ENCODE measurements at regions not wholly inside any gene's neighbourhood (a gene's known extent, or its start where the extent isn't known, plus 50 kb on each side); places are given as distances from the start of the nearest gene placed in this dataset.

DNA sequence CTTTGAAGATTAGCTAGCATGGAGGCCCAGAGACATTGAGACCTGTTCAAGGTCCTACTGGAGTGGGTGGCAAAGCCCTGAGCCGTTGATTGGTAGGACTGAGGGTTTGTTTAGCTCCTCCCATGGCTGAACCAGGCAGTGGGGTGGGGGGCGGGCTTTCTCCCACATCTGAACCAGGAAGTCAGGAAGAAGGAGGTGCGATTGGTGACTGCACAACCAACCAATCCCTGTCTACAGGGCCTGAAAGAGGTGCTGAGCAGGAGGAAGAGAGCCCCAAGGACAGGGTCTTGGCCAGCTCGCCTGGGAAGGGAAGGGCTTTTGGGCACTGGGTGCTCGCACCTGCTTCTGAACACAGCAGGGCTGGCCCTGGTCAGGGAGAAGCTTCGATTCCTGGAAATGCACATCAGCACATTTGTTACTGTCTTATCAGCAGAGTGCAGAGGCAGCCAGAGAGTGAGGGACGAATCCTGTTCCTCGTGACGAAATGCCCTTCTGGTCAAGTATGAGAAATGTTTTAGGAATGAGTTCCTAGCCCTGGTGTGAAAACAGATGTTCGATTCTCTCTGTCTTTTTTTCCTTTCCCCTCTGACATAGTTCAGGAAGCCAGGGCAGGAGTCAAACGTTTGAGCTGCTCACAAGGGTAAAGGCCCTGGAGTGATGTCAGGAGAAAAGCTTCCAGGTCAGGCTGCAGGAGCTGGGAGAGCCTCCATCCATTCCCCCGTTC lies 294.8 kb upstream of the KLF4 start:
- H3K4me1 ChIP-seq (ENCODE audit: control insufficient read depth in 4 of 4, insufficient read depth in 4 of 4, low read length in 3 of 4) = no peaks in the 10 kb centered on the region
- H3K36me3 ChIP-seq (ENCODE audit: control insufficient read depth in 4 of 4, insufficient read depth in 3 of 4, low read depth in 1 of 4, low read length in 3 of 4) = no peaks in the 10 kb centered on the region
- peak; percentile 73 for DNase-seq (ENCODE audit: low spot score)
- H3K9me3 ChIP-seq (ENCODE audit: control insufficient read depth in 4 of 4, low read length in 3 of 4) = no peaks in the 10 kb centered on the region
- H3K9ac ChIP-seq (ENCODE audit: low read depth in 1 of 2, low read length in 2 of 2) = no peak overlapping the region
- H3K27me3 ChIP-seq (ENCODE audit: control insufficient read depth in 4 of 4, insufficient read depth in 4 of 4, low read length in 3 of 4) = no peaks in the 10 kb centered on the region
- whole genome bisulfite sequencing = 59% methylated on average over 12 of the region's 12 CpGs
- H3K4me3 ChIP-seq (ENCODE audit: low read depth in 1 of 3, low read length in 3 of 3) = no peak overlapping the region
- H3K27ac ChIP-seq (ENCODE audit: low read depth in 1 of 2, low read length in 2 of 2) = no peak overlapping the region
- TF ChIP-seq NR2F2 (IDR thresholded peaks at IDR 0.05) (peak; percentile 97), RXRA (IDR thresholded peaks at IDR 0.05) (peak; percentile 13 to 45), RAD21 (IDR thresholded peaks at IDR 0.05) (peak; percentile 40 to 47), GABPA (IDR thresholded peaks at IDR 0.05 in 1 of 2, conservative IDR thresholded peaks at IDR 0.05 in 1 of 2) (no peak)

DNA sequence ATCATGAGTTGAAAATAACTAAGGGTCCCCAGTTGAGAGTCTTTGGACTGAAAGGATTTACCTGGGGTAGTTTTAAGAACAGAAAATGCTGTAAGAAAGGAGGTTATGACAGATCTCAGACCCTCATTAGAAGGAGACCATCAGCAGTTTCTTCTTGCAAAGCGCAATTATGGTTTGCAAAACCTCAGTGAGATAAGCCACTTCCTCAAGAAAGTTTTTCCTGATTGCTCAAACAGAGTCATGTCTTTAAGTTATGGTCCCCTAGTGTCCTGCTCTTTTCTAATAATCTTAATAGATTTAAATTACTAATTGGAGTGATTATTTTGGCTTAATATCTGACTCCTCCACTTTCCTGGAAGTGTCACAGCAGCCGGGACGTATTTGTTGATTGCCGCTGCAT lies 293.2 kb upstream of the KLF4 start:
- no peak for TF ChIP-seq HNF4G (IDR thresholded peaks at IDR 0.05)
- TF ChIP-seq MAX (IDR thresholded peaks at IDR 0.05) = no peak
- TF ChIP-seq TAF1 (conservative IDR thresholded peaks at IDR 0.05) = no peak
- no peak for TF ChIP-seq FOXA2 (IDR thresholded peaks at IDR 0.05)
- no peak for TF ChIP-seq ATF3 (IDR thresholded peaks at IDR 0.05)
- no peak for TF ChIP-seq SP1 (IDR thresholded peaks at IDR 0.05)
- TF ChIP-seq EGR1 (IDR thresholded peaks at IDR 0.05; ENCODE audit: low read depth in 2 of 2) = no peak
- TF ChIP-seq RXRA (IDR thresholded peaks at IDR 0.05) = no peak
- TF ChIP-seq CTCF (IDR thresholded peaks at IDR 0.05; ENCODE audit: low read depth, low read length, missing input control) = no peak
- no peaks in the 10 kb centered on the region for H3K36me3 ChIP-seq (ENCODE audit: control insufficient read depth in 4 of 4, insufficient read depth in 3 of 4, low read depth in 1 of 4, low read length in 3 of 4)
- no peak for DNase-seq (ENCODE audit: low spot score)
- H3K4me1 ChIP-seq (ENCODE audit: control insufficient read depth in 4 of 4, insufficient read depth in 4 of 4, low read length in 3 of 4) = no peaks in the 10 kb centered on the region
- H3K4me3 ChIP-seq (ENCODE audit: low read depth in 1 of 3, low read length in 3 of 3) = no peak overlapping the region
- no peak overlapping the region for H3K27ac ChIP-seq (ENCODE audit: low read depth in 1 of 2, low read length in 2 of 2)
- H3K27me3 ChIP-seq (ENCODE audit: control insufficient read depth in 4 of 4, insufficient read depth in 4 of 4, low read length in 3 of 4) = no peaks in the 10 kb centered on the region
- WGBS = 81% methylated on average over 4 of the region's 4 CpGs
- no peak overlapping the region for H3K9ac ChIP-seq (ENCODE audit: low read depth in 1 of 2, low read length in 2 of 2)
- no peaks in the 10 kb centered on the region for H3K9me3 ChIP-seq (ENCODE audit: control insufficient read depth in 4 of 4, low read length in 3 of 4)

- H3K9me3 ChIP-seq (ENCODE audit: control insufficient read depth in 4 of 4, low read length in 3 of 4) = no peaks in the 10 kb centered on the region
- no peaks in the 10 kb centered on the region for H3K27me3 ChIP-seq (ENCODE audit: control insufficient read depth in 4 of 4, insufficient read depth in 4 of 4, low read length in 3 of 4)
- H3K27ac ChIP-seq (ENCODE audit: low read depth in 1 of 2, low read length in 2 of 2) = no peak overlapping the region
- no peak overlapping the region for H3K9ac ChIP-seq (ENCODE audit: low read depth in 1 of 2, low read length in 2 of 2)
- H3K4me3 ChIP-seq (ENCODE audit: low read depth in 1 of 3, low read length in 3 of 3) = no peak overlapping the region
- TF ChIP-seq JUND (IDR thresholded peaks at IDR 0.05) (no peak), RAD21 (IDR thresholded peaks at IDR 0.05) (no peak), HNF4G (IDR thresholded peaks at IDR 0.05) (no peak), TAF1 (conservative IDR thresholded peaks at IDR 0.05) (no peak), GABPA (IDR thresholded peaks at IDR 0.05 in 1 of 2, conservative IDR thresholded peaks at IDR 0.05 in 1 of 2) (no peak), FOXA2 (IDR thresholded peaks at IDR 0.05) (no peak), NR2F2 (IDR thresholded peaks at IDR 0.05) (no peak), EGR1 (IDR thresholded peaks at IDR 0.05; ENCODE audit: low read depth in 2 of 2) (no peak), CTCF (IDR thresholded peaks at IDR 0.05; ENCODE audit: low read depth, low read length, missing input control) (no peak)
- TF ChIP-seq, protein P1, sequence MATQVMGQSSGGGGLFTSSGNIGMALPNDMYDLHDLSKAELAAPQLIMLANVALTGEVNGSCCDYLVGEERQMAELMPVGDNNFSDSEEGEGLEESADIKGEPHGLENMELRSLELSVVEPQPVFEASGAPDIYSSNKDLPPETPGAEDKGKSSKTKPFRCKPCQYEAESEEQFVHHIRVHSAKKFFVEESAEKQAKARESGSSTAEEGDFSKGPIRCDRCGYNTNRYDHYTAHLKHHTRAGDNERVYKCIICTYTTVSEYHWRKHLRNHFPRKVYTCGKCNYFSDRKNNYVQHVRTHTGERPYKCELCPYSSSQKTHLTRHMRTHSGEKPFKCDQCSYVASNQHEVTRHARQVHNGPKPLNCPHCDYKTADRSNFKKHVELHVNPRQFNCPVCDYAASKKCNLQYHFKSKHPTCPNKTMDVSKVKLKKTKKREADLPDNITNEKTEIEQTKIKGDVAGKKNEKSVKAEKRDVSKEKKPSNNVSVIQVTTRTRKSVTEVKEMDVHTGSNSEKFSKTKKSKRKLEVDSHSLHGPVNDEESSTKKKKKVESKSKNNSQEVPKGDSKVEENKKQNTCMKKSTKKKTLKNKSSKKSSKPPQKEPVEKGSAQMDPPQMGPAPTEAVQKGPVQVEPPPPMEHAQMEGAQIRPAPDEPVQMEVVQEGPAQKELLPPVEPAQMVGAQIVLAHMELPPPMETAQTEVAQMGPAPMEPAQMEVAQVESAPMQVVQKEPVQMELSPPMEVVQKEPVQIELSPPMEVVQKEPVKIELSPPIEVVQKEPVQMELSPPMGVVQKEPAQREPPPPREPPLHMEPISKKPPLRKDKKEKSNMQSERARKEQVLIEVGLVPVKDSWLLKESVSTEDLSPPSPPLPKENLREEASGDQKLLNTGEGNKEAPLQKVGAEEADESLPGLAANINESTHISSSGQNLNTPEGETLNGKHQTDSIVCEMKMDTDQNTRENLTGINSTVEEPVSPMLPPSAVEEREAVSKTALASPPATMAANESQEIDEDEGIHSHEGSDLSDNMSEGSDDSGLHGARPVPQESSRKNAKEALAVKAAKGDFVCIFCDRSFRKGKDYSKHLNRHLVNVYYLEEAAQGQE (IDR thresholded peaks at IDR 0.05) = no peak
- H3K36me3 ChIP-seq (ENCODE audit: control insufficient read depth in 4 of 4, insufficient read depth in 3 of 4, low read depth in 1 of 4, low read length in 3 of 4) = no peaks in the 10 kb centered on the region
- 55% methylated on average over 3 of the region's 3 CpGs for whole genome bisulfite sequencing
- DNase-seq (ENCODE audit: low spot score) = no peak
- no peaks in the 10 kb centered on the region for H3K4me1 ChIP-seq (ENCODE audit: control insufficient read depth in 4 of 4, insufficient read depth in 4 of 4, low read length in 3 of 4)
Measured at GRCh38 chr9:107782381-107782780, 292.8 kb upstream of the KLF4 start.
